PC-3 (cell line): ENCODE measurements at regions not wholly inside any gene's neighbourhood (a gene's known extent, or its start where the extent isn't known, plus 50 kb on each side); places are given as distances from the start of the nearest gene placed in this dataset.
A peak's percentile ranks its signal among the peaks of the same experiment; 100 is the strongest.

Source experiments
- ATAC-seq: fragments of 200-7000 bp; cut with Tn5 transposase; 2 replicates; pipeline ENCODE4 v1.9.1; 2020; ENCODE audit warnings: mild to moderate bottlenecking, moderate library complexity
- BruUV-seq: library from RNA; stranded (reverse); fragments of 400-500 nt; replicated peaks from 2 replicates; lab custom pipeline; 2021; lab: Mats Ljungman, UMichigan
- CTCF ChIA-PET: fragments of 300-600 bp; sonication (Branson Sonifier 250); formaldehyde crosslinking; loops from one replicate; lab custom pipeline; 2022; ENCODE audit warnings: antibody characterized with exemption; lab: Charles Lee
- POLR2A ChIA-PET: fragments of 300-600 bp; sonication (Branson Sonifier 250); formaldehyde crosslinking; loops from one replicate; lab custom pipeline; 2022; ENCODE audit warnings: antibody characterized with exemption; ENCODE audit not compliant: unreplicated experiment; lab: Charles Lee
- DNase-seq: peaks from one replicate; pipeline ENCODE4 v3.0.0-alpha.2; 2015
- H2AFZ ChIP-seq: fragments of 300-600 bp; sonication (generic); 2 replicates; pipeline ENCODE4 v1.6.0; 2016; ENCODE audit warnings: antibody characterized with exemption, low read length
- H3F3A ChIP-seq: fragments of 300-600 bp; sonication (generic); one replicate; pipeline ENCODE4 v1.6.0; 2017; ENCODE audit warnings: antibody characterized with exemption, low read length, control low read depth, mild to moderate bottlenecking; ENCODE audit not compliant: unreplicated experiment
- H3K27ac ChIP-seq: fragments of 300-600 bp; sonication (generic); 2 replicates; pipeline ENCODE4 v1.5.1; 2016; ENCODE audit warnings: mild to moderate bottlenecking, low read length
- H3K27me3 ChIP-seq: fragments of 300-600 bp; sonication (generic); 2 replicates; pipeline ENCODE4 v1.6.1; 2016; ENCODE audit warnings: low read length, mixed read lengths
- H3K36me3 ChIP-seq: fragments of 300-600 bp; sonication (generic); 2 replicates; pipeline ENCODE4 v1.6.1; 2016; ENCODE audit warnings: low read depth, mixed run types, low read length, mixed read lengths
- H3K4me1 ChIP-seq: fragments of 300-600 bp; sonication (generic); 2 replicates; pipeline ENCODE4 v1.5.1; 2016; ENCODE audit warnings: low read length; ENCODE audit not compliant: insufficient read depth
- H3K4me2 ChIP-seq: fragments of 300-600 bp; sonication (generic); 2 replicates; pipeline ENCODE4 v1.6.0; 2016; ENCODE audit warnings: low read length
- H3K4me3 ChIP-seq: fragments of 300-600 bp; sonication (generic); 2 replicates; pipeline ENCODE4 v1.5.1; 2016; ENCODE audit warnings: mild to moderate bottlenecking, low read length, mixed read lengths
- H3K79me2 ChIP-seq: fragments of 300-600 bp; sonication (generic); 2 replicates; pipeline ENCODE4 v1.6.1; 2017; ENCODE audit warnings: low read length, mixed read lengths
- H3K9ac ChIP-seq: fragments of 300-600 bp; sonication (generic); 2 replicates; pipeline ENCODE4 v1.6.0; 2016; ENCODE audit warnings: mild to moderate bottlenecking, low read length
- H3K9me2 ChIP-seq: fragments of 300-600 bp; sonication (generic); replicated peaks from 2 replicates; pipeline ENCODE4 v1.6.1; 2016; ENCODE audit warnings: mixed run types, low read length, mixed read lengths
- H3K9me3 ChIP-seq: fragments of 300-600 bp; sonication (generic); 2 replicates; pipeline ENCODE4 v1.6.1; 2016; ENCODE audit warnings: low read length, mixed read lengths
- H4K20me1 ChIP-seq: fragments of 300-600 bp; sonication (generic); 2 replicates; pipeline ENCODE4 v1.6.1; 2016; ENCODE audit warnings: low read length, mixed read lengths
- EZH2 ChIP-seq: fragments of 300-600 bp; sonication (generic); IDR thresholded peaks from one replicate; pipeline ENCODE4 v1.6.1; 2017; ENCODE audit warnings: antibody characterized with exemption, mild to moderate bottlenecking, low read length; ENCODE audit not compliant: unreplicated experiment
- EZH2phosphoT487 ChIP-seq: fragments of 300-600 bp; sonication (generic); IDR thresholded peaks from 2 replicates; pipeline ENCODE4 v1.6.1; 2018; ENCODE audit warnings: mild to moderate bottlenecking, antibody characterized with exemption, low read length, borderline replicate concordance
- intact Hi-C: fragments of 100-400 bp; cut with micrococcal nuclease; formaldehyde crosslinking; loops from 2 replicates; pipeline ENCODE4 v1.9.0; 2023
- TF ChIP-seq, protein P1 (sequence below): fragments of 300-600 bp; sonication (generic); conservative IDR thresholded peaks from 2 replicates; pipeline ENCODE4 v1.5.1; 2017; ENCODE audit warnings: antibody characterized with exemption, low read depth, mild to moderate bottlenecking, low read length

DNA sequence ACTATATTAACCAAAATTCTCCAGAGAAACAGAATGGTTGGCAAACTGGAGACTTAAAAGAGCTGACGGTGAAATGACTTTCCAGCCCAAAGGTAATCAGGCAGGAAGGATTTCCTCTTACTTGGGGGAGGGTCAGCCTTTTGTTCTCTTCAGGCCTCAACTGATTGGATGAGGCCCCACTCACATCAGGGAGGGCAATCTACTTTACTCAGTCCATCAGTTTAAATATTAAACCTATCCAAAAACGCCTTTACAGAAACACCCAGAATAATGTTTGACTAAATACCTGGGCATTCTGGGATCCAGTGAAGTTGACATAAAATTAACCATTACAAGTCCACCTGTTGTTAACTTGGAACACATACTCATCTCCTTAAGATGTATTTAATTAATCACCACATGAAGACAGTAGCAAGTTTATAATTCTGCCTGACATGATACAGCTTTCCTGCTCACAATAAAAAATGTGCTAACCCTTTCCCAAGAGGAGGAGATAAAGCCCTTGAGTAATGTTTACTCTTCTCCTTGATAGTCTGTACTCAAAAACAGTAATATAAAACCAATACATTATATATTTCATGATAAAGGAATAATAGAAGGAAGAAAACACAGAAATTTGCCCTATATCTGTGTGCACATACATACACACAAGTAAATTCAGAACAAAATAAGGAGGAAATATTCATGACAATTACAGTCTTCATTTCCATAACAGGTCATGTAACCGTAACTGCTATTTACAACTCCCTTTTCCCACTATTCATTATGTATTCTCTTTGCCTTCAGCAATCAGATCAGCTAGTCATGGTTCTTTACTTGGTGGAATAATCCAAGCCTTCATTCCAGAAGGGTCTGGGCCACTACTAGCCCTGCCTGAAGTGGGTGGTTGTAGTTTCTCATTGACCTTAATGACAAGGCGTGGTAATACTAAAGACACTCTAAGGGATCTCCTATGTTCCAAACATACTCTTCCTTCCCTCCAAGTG is 107.5 kb upstream of the RUNX1 start:
- H3K27me3 ChIP-seq, result no peaks in the 10 kb centered on the region
- H3K4me2 ChIP-seq, result no peak overlapping the region

DNA sequence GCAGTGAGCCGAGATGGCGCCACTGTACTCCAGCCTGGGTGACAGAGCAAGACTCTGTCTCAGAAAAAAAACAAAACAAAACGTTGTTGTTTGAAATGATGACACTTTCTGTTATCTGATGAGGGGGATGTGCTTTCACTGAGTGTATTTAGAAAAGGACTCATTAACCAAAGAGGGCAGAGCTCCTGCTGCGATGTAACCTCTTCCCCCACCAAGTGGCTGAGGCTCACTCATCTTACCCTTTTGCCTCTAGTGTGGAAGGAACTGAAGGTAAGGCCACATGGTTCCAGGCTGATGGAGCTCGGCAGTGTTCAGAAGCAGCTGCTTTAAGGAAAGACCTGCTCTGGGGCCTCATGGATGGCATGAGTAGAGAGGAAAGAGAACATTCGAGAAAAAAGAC is 105.7 kb upstream of the RUNX1 start:
- POLR2A ChIA-PET, result no interaction called here
- no peak overlapping the region for H3K4me3 ChIP-seq

More for the DNA sequence above, 107.5 kb upstream of the RUNX1 start:
- H3K4me1 ChIP-seq, result peaks cover 4% of the 10 kb centered on the region; the same call in 1 of the 2 replicates
- CTCF ChIA-PET, result no interaction called here
- peaks cover 4% of the 10 kb centered on the region; the same call in 1 of the 2 replicates for H3K9me3 ChIP-seq
- no peaks in the 10 kb centered on the region for H3K79me2 ChIP-seq
- H3K4me3 ChIP-seq, result no peak overlapping the region
- no peak overlapping the region for H3K27ac ChIP-seq
- DNase-seq, result no peak
- TF ChIP-seq, protein P1, sequence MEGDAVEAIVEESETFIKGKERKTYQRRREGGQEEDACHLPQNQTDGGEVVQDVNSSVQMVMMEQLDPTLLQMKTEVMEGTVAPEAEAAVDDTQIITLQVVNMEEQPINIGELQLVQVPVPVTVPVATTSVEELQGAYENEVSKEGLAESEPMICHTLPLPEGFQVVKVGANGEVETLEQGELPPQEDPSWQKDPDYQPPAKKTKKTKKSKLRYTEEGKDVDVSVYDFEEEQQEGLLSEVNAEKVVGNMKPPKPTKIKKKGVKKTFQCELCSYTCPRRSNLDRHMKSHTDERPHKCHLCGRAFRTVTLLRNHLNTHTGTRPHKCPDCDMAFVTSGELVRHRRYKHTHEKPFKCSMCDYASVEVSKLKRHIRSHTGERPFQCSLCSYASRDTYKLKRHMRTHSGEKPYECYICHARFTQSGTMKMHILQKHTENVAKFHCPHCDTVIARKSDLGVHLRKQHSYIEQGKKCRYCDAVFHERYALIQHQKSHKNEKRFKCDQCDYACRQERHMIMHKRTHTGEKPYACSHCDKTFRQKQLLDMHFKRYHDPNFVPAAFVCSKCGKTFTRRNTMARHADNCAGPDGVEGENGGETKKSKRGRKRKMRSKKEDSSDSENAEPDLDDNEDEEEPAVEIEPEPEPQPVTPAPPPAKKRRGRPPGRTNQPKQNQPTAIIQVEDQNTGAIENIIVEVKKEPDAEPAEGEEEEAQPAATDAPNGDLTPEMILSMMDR, result no peak
- TF ChIP-seq EZH2phosphoT487 (no peak), EZH2 (no peak)
- no peaks in the 10 kb centered on the region for H3K36me3 ChIP-seq
- BruUV-seq, result no TSS peak
- POLR2A ChIA-PET, result no interaction called here
- no peak overlapping the region for H2AFZ ChIP-seq
- no peak overlapping the region for H3K9ac ChIP-seq
- 0 out of 2 replicates have a peak, but pooled peaks have one; percentile 22 for ATAC-seq
- no peaks in the 10 kb centered on the region for H3F3A ChIP-seq
- intact Hi-C loops, result no loop called here
- no peaks in the 10 kb centered on the region for H4K20me1 ChIP-seq
- H3K9me2 ChIP-seq, result no peaks in the 10 kb centered on the region

More for the DNA sequence above, 105.7 kb upstream of the RUNX1 start:
- peaks cover 22% of the 10 kb centered on the region for H3K4me1 ChIP-seq
- H3K9me3 ChIP-seq, result peaks cover 4% of the 10 kb centered on the region; the same call in 1 of the 2 replicates
- no peaks in the 10 kb centered on the region for H3K79me2 ChIP-seq
- no peak overlapping the region for H3K4me2 ChIP-seq
- BruUV-seq, result no TSS peak
- H3K9ac ChIP-seq, result no peak overlapping the region
- CTCF ChIA-PET, result no interaction called here
- H2AFZ ChIP-seq, result no peak overlapping the region
- intact Hi-C loops, result no loop called here
- H3K27me3 ChIP-seq, result no peaks in the 10 kb centered on the region
- no peaks in the 10 kb centered on the region for H4K20me1 ChIP-seq
- no peak for TF ChIP-seq EZH2
- TF ChIP-seq EZH2phosphoT487, result no peak
- TF ChIP-seq, protein P1, result no peak
- peaks cover 4% of the 10 kb centered on the region for H3F3A ChIP-seq
- peaks cover 3% of the 10 kb centered on the region; the same call in 1 of the 2 replicates for H3K36me3 ChIP-seq
- no peak overlapping the region for H3K27ac ChIP-seq
- DNase-seq, result no peak
- H3K9me2 ChIP-seq, result no peaks in the 10 kb centered on the region
- ATAC-seq, result no peak
